TTC549 (cell line): ENCODE measurements at regions not wholly inside any gene's neighbourhood (a gene's known extent, or its start where the extent isn't known, plus 50 kb on each side); places are given as distances from the start of the nearest gene placed in this dataset.
"Not testable (repeated sequence)": the region's sequence is repeated elsewhere in the genome, so short reads cannot be mapped to it uniquely, and the experiment has no call there.

Experiments used
- FAIRE-seq: peaks from 2 replicates; lab custom pipeline; 2012; peaks lifted over from hg19 to GRCh38; lab: Jason Lieb, UNC

GRCh38 chr6:126812651-126813050 is 305.8 kb upstream of the RSPO3 start:
- FAIRE-seq: no peak

GRCh38 chr6:126820634-126821033 is 297.8 kb upstream of the RSPO3 start:
- no peak for FAIRE-seq

- FAIRE-seq: no peak
These were observed 296.8 kb upstream of the RSPO3 start for GRCh38 chr6:126821706-126822105.

- FAIRE-seq: no peak
These were observed 294.2 kb upstream of the RSPO3 start for GRCh38 chr6:126824226-126824625.

- FAIRE-seq: no peak
These were observed 293.7 kb upstream of the RSPO3 start for GRCh38 chr6:126824815-126825214.

- no peak for FAIRE-seq
These were observed 292.2 kb upstream of the RSPO3 start for GRCh38 chr6:126826166-126826714.

GRCh38 chr6:126831461-126831860 is 287.0 kb upstream of the RSPO3 start:
- FAIRE-seq: no peak

- no peak for FAIRE-seq
These were observed 275.7 kb upstream of the RSPO3 start for GRCh38 chr6:126842769-126843168.

- no peak for FAIRE-seq
These were observed 270.4 kb upstream of the RSPO3 start for GRCh38 chr6:126848119-126848518.

- no peak for FAIRE-seq
These were observed 250.8 kb upstream of the RSPO3 start for GRCh38 chr6:126867641-126868040.

GRCh38 chr6:126873351-126873750 is 245.1 kb upstream of the RSPO3 start:
- FAIRE-seq: no peak

- FAIRE-seq: no peak
These were observed 244.7 kb upstream of the RSPO3 start for GRCh38 chr6:126873791-126874190.

- no peak for FAIRE-seq
These were observed 242.0 kb upstream of the RSPO3 start for GRCh38 chr6:126876446-126876845.

GRCh38 chr6:126880964-126881363 is 237.5 kb upstream of the RSPO3 start:
- FAIRE-seq: no peak

- no peak for FAIRE-seq
These were observed 232.4 kb upstream of the RSPO3 start for GRCh38 chr6:126886106-126886505.

GRCh38 chr6:126888727-126889725 is 229.4 kb upstream of the RSPO3 start:
- no peak for FAIRE-seq

GRCh38 chr6:126890055-126890454 is 228.4 kb upstream of the RSPO3 start:
- FAIRE-seq: no peak

- no peak for FAIRE-seq
These were observed 227.3 kb upstream of the RSPO3 start for GRCh38 chr6:126891158-126891557.

GRCh38 chr6:126892869-126893268 is 225.6 kb upstream of the RSPO3 start:
- FAIRE-seq: not testable (repeated sequence)

- no peak for FAIRE-seq
These were observed 220.7 kb upstream of the RSPO3 start for GRCh38 chr6:126897758-126898157.

- no peak for FAIRE-seq
These were observed 214.3 kb upstream of the RSPO3 start for GRCh38 chr6:126904176-126904575.

- no peak for FAIRE-seq
These were observed 212.6 kb upstream of the RSPO3 start for GRCh38 chr6:126905917-126906316.

- FAIRE-seq: no peak
These were observed 211.2 kb upstream of the RSPO3 start for GRCh38 chr6:126907312-126907711.

GRCh38 chr6:126907996-126908395 is 210.5 kb upstream of the RSPO3 start:
- no peak for FAIRE-seq
